ENCODE measurements at regions not wholly inside any gene's neighbourhood (a gene's known extent, or its start where the extent isn't known, plus 50 kb on each side); places are given as distances from the start of the nearest gene placed in this dataset.

DNA sequence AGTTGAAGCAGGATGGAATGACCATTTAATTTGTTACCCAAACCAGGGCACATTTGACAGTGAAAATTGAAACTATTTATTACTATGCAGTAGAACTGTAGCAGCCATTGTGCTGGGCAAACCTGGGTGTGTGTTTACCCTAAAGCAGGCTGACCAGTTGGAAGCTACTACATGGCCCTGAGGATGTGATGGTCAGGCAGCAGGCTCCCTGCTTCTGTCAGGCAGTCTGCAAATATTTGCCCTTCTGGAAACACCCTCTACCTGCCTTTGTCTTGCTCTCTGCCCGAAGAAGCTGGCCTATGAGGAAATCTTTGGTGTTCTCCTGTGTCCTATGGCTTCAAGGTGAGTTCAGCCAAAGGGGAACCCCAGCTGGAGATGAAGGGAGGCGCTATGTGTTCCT, 600.1 kb upstream of the KIRREL3 start:
- no peak for DNase-seq (ENCODE audit: low spot score)
- Mint-ChIP-seq H3K36me3 (ENCODE audit: low read depth) (no peaks in the 10 kb centered on the region), H3K4me3 (ENCODE audit: unreplicated experiment) (no peak overlapping the region), H3K4me1 (ENCODE audit: low read depth) (no peaks in the 10 kb centered on the region), H3K27ac (ENCODE audit: unreplicated experiment) (no peak overlapping the region), H3K9me3 (ENCODE audit: low read depth) (peaks cover 2% of the 10 kb centered on the region), H3K27me3 (ENCODE audit: low read depth) (peaks cover 4% of the 10 kb centered on the region)
- TF ChIP-seq, protein P1, sequence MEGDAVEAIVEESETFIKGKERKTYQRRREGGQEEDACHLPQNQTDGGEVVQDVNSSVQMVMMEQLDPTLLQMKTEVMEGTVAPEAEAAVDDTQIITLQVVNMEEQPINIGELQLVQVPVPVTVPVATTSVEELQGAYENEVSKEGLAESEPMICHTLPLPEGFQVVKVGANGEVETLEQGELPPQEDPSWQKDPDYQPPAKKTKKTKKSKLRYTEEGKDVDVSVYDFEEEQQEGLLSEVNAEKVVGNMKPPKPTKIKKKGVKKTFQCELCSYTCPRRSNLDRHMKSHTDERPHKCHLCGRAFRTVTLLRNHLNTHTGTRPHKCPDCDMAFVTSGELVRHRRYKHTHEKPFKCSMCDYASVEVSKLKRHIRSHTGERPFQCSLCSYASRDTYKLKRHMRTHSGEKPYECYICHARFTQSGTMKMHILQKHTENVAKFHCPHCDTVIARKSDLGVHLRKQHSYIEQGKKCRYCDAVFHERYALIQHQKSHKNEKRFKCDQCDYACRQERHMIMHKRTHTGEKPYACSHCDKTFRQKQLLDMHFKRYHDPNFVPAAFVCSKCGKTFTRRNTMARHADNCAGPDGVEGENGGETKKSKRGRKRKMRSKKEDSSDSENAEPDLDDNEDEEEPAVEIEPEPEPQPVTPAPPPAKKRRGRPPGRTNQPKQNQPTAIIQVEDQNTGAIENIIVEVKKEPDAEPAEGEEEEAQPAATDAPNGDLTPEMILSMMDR (IDR thresholded peaks at IDR 0.05), result no peak

DNA sequence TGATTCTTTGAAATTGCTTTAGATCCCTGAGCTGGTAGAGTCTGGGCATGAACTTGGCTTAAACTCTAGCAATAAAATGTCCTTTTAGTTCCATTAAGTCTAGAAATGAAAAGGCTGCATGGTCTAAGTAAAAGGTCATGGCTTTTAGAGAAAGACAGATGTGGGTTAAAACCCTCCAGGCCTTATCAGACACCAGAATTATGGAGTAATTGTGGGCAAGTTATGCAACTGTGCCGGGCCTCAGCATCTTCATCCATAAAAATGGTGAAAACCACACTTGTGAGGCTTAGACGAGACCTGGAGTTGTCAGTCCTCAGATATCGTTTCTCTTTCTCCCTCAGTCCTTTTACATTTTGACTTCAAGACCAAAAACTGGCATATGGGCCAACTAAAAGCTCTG, 597.9 kb upstream of the KIRREL3 start:
- DNase-seq (ENCODE audit: low spot score), result no peak
- Mint-ChIP-seq H3K4me3 (ENCODE audit: unreplicated experiment) (no peak overlapping the region), H3K27ac (ENCODE audit: unreplicated experiment) (no peak overlapping the region), H3K9me3 (ENCODE audit: low read depth) (no peaks in the 10 kb centered on the region), H3K36me3 (ENCODE audit: low read depth) (no peaks in the 10 kb centered on the region), H3K4me1 (ENCODE audit: low read depth) (no peaks in the 10 kb centered on the region), H3K27me3 (ENCODE audit: low read depth) (peaks cover 4% of the 10 kb centered on the region)
- TF ChIP-seq, protein P1 (IDR thresholded peaks at IDR 0.05), result no peak

DNA sequence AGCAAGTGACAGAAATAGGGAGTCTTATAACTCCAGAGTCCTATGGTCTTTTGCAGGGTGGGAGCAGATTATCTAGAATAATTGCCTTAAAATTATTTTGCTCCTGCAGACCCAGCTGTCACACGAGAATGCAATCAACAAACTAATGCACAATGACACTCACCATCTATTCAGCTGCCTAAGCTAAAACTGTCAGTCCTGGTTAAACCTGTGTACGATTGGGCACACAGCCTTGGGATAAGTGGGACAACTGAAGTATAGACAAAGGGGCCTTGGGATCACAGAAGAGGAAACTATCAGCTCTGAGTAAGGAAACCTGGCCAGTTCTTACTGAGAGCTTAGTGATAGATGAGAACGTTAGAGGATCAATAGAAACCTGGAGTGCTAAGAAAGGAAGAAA, 595.9 kb upstream of the KIRREL3 start:
- H3K36me3 Mint-ChIP-seq (ENCODE audit: low read depth), result no peaks in the 10 kb centered on the region
- H3K4me1 Mint-ChIP-seq (ENCODE audit: low read depth), result no peaks in the 10 kb centered on the region
- H3K27ac Mint-ChIP-seq (ENCODE audit: unreplicated experiment), result no peak overlapping the region
- peaks cover 6% of the 10 kb centered on the region for H3K27me3 Mint-ChIP-seq (ENCODE audit: low read depth)
- DNase-seq (ENCODE audit: low spot score), result no peak
- TF ChIP-seq, protein P1 (IDR thresholded peaks at IDR 0.05), result no peak
- no peak overlapping the region for H3K4me3 Mint-ChIP-seq (ENCODE audit: unreplicated experiment)
- no peaks in the 10 kb centered on the region for H3K9me3 Mint-ChIP-seq (ENCODE audit: low read depth)

DNA sequence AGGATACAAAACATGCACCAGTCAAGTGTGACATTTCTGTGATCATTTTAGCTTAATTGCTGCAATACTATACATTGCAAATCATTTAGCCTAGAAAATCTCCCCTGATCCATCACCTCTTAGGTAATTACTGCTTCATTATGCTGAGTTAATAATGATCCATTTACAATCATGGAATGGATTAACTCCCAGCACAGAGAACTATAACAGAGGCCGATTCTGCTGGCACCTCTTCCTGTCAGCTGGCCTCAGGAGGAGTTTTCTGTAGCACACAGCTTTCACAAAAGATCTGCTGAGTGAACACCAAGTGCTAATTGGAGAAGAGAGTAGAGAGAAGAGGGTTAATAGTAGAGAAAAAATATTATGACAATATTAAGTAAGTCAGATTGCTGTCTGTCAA, 591.8 kb upstream of the KIRREL3 start:
- Mint-ChIP-seq H3K36me3 (ENCODE audit: low read depth) (no peaks in the 10 kb centered on the region), H3K4me3 (ENCODE audit: unreplicated experiment) (no peak overlapping the region)
- DNase-seq (ENCODE audit: low spot score), result no peak

DNA sequence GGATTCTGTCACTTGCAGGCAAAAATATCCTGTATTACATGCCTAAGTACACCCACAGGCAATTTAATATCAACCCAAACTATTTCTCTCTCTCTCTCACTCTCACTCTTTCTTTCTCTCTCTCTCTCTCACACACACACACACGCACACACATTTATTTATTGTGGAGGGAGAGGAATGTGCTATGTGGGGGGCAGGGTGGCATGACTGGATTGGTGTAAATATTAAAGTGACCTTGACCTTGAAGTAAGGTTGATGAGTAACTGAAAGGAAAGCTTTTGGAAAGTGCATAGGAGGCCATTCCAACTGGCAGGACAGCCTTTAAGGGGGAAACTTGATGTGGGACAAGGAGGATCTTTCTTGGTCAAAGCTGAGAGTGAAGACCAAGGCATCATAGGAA, 589.7 kb upstream of the KIRREL3 start:
- H3K27ac Mint-ChIP-seq (ENCODE audit: unreplicated experiment), result no peak overlapping the region
- no peaks in the 10 kb centered on the region for H3K4me1 Mint-ChIP-seq (ENCODE audit: low read depth)
- no peaks in the 10 kb centered on the region for H3K9me3 Mint-ChIP-seq (ENCODE audit: low read depth)
- H3K27me3 Mint-ChIP-seq (ENCODE audit: low read depth), result peaks cover 6% of the 10 kb centered on the region
- TF ChIP-seq, protein P1 (IDR thresholded peaks at IDR 0.05), result no peak
- H3K4me3 Mint-ChIP-seq (ENCODE audit: unreplicated experiment), result no peak overlapping the region
- no peaks in the 10 kb centered on the region for H3K36me3 Mint-ChIP-seq (ENCODE audit: low read depth)
- DNase-seq (ENCODE audit: low spot score), result no peak

More for the DNA sequence above, 591.8 kb upstream of the KIRREL3 start:
- no peaks in the 10 kb centered on the region for H3K4me1 Mint-ChIP-seq (ENCODE audit: low read depth)
- peaks cover 6% of the 10 kb centered on the region for H3K27me3 Mint-ChIP-seq (ENCODE audit: low read depth)
- TF ChIP-seq, protein P1 (IDR thresholded peaks at IDR 0.05), result no peak
- no peak overlapping the region for H3K27ac Mint-ChIP-seq (ENCODE audit: unreplicated experiment)
- H3K9me3 Mint-ChIP-seq (ENCODE audit: low read depth), result no peaks in the 10 kb centered on the region
